ENCODE measurements at regions not wholly inside any gene's neighbourhood (a gene's known extent, or its start where the extent isn't known, plus 50 kb on each side); places are given as distances from the start of the nearest gene placed in this dataset.

GRCh38 chr5:89269721-89270120 lies 386.7 kb upstream of the MEF2C start:
- Histone ChIP-seq H3K9me3 (ENCODE audit: control insufficient read depth, insufficient read depth, low read length) (no peaks in the 10 kb centered on the region), H3K27ac (ENCODE audit: low read depth, low read length) (no peak overlapping the region), H3K4me3 (ENCODE audit: low read depth, low read length) (no peak overlapping the region), H3K27me3 (ENCODE audit: control insufficient read depth, insufficient read depth, low read length) (no peaks in the 10 kb centered on the region)
- DNase-seq (ENCODE audit: low read depth, low spot score), result no peak
- ChIA-PET CTCF (no interaction called here), POLR2A (no interaction called here)
- TF ChIP-seq CTCF (IDR thresholded peaks at IDR 0.05; ENCODE audit: low read depth, low read length), result no peak

- Histone ChIP-seq H3K27me3 (ENCODE audit: control insufficient read depth, insufficient read depth, low read length) (no peaks in the 10 kb centered on the region), H3K9me3 (ENCODE audit: control insufficient read depth, insufficient read depth, low read length) (no peaks in the 10 kb centered on the region), H3K27ac (ENCODE audit: low read depth, low read length) (no peak overlapping the region), H3K4me3 (ENCODE audit: low read depth, low read length) (no peak overlapping the region)
- DNase-seq (ENCODE audit: low read depth, low spot score), result no peak
- no peak for TF ChIP-seq CTCF (IDR thresholded peaks at IDR 0.05; ENCODE audit: low read depth, low read length)
- ChIA-PET CTCF (no interaction called here), POLR2A (no interaction called here)
Observed at GRCh38 chr5:89268460-89268859, 385.5 kb upstream of the MEF2C start.

GRCh38 chr5:89267788-89268187 lies 384.8 kb upstream of the MEF2C start:
- DNase-seq (ENCODE audit: low read depth, low spot score), result no peak
- Histone ChIP-seq H3K27me3 (ENCODE audit: control insufficient read depth, insufficient read depth, low read length) (no peaks in the 10 kb centered on the region), H3K27ac (ENCODE audit: low read depth, low read length) (no peak overlapping the region), H3K9me3 (ENCODE audit: control insufficient read depth, insufficient read depth, low read length) (no peaks in the 10 kb centered on the region), H3K4me3 (ENCODE audit: low read depth, low read length) (no peak overlapping the region)
- ChIA-PET CTCF (no interaction called here), POLR2A (no interaction called here)
- no peak for TF ChIP-seq CTCF (IDR thresholded peaks at IDR 0.05; ENCODE audit: low read depth, low read length)

- Histone ChIP-seq H3K27ac (ENCODE audit: low read depth, low read length) (no peak overlapping the region), H3K4me3 (ENCODE audit: low read depth, low read length) (no peak overlapping the region), H3K9me3 (ENCODE audit: control insufficient read depth, insufficient read depth, low read length) (no peaks in the 10 kb centered on the region), H3K27me3 (ENCODE audit: control insufficient read depth, insufficient read depth, low read length) (no peaks in the 10 kb centered on the region)
- CTCF ChIA-PET, result interaction anchor here (0.7 kb wide), 1 partner anchor 141 kb away, joined by 3 read pairs; no protein-coding TSS in a partner anchor
- no peak for TF ChIP-seq CTCF (IDR thresholded peaks at IDR 0.05; ENCODE audit: low read depth, low read length)
- peak; percentile 66 for DNase-seq (ENCODE audit: low read depth, low spot score)
- POLR2A ChIA-PET, result interaction anchor here (0.7 kb wide), 1 partner anchor 61 kb away, joined by 3 read pairs; no protein-coding TSS in a partner anchor
Observed at GRCh38 chr5:89265511-89266179, 382.7 kb upstream of the MEF2C start.

- Histone ChIP-seq H3K9me3 (ENCODE audit: control insufficient read depth, insufficient read depth, low read length) (no peaks in the 10 kb centered on the region), H3K27me3 (ENCODE audit: control insufficient read depth, insufficient read depth, low read length) (no peaks in the 10 kb centered on the region), H3K27ac (ENCODE audit: low read depth, low read length) (no peak overlapping the region), H3K4me3 (ENCODE audit: low read depth, low read length) (no peak overlapping the region)
- ChIA-PET CTCF (no interaction called here), POLR2A (no interaction called here)
- no peak for TF ChIP-seq CTCF (IDR thresholded peaks at IDR 0.05; ENCODE audit: low read depth, low read length)
- DNase-seq (ENCODE audit: low read depth, low spot score), result no peak
Observed at GRCh38 chr5:89263846-89264245, 380.9 kb upstream of the MEF2C start.

Data from AG04450 (cell line).